Neuronal stem cell (in vitro differentiated cells): ENCODE measurements at regions not wholly inside any gene's neighbourhood (a gene's known extent, or its start where the extent isn't known, plus 50 kb on each side); places are given as distances from the start of the nearest gene placed in this dataset.

ENCODE experiments used
- DNase-seq: peaks from one replicate; pipeline ENCODE4 v3.0.0-alpha.2; 2013; ENCODE audit warnings: low spot score
- H2AFZ ChIP-seq: one replicate; pipeline ENCODE4 v1.6.1; 2013; ENCODE audit warnings: mild to moderate bottlenecking, low read length, inconsistent platforms
- H2AK5ac ChIP-seq: 2 replicates; pipeline ENCODE4 v1.6.1; 2013; ENCODE audit warnings: low read depth, mild to moderate bottlenecking, inconsistent platforms, low read length, moderate library complexity, mixed read lengths
- H2BK120ac ChIP-seq: 2 replicates; pipeline ENCODE4 v1.6.1; 2013; ENCODE audit warnings: low read depth, mild to moderate bottlenecking, inconsistent platforms, low read length, moderate library complexity, mixed read lengths
- H2BK12ac ChIP-seq: one replicate; pipeline ENCODE4 v1.6.1; 2013; ENCODE audit warnings: low read length, inconsistent platforms
- H2BK15ac ChIP-seq: 2 replicates; pipeline ENCODE4 v1.6.1; 2013; ENCODE audit warnings: mild to moderate bottlenecking, low read length, inconsistent platforms, mixed read lengths
- H2BK5ac ChIP-seq: one replicate; pipeline ENCODE4 v1.6.1; 2013; ENCODE audit warnings: inconsistent platforms, mild to moderate bottlenecking, low read length, moderate library complexity
- H3K14ac ChIP-seq: one replicate; pipeline ENCODE4 v1.6.1; 2013; ENCODE audit warnings: low read length, inconsistent platforms
- H3K18ac ChIP-seq: 2 replicates; pipeline ENCODE4 v1.6.1; 2013; ENCODE audit warnings: low read length, inconsistent platforms
- H3K23ac ChIP-seq: 2 replicates; pipeline ENCODE4 v1.6.1; 2013; ENCODE audit warnings: low read depth, mild to moderate bottlenecking, mixed read lengths, low read length, inconsistent platforms; ENCODE audit not compliant: poor library complexity
- H3K27ac ChIP-seq: replicated peaks from 3 replicates; pipeline ENCODE4 v1.5.1; 2013; ENCODE audit warnings: low read length, inconsistent platforms
- H3K27me3 ChIP-seq, 3 experiments: 2 replicates each; pipeline ENCODE4 v1.6.1; 2013; ENCODE audit warnings: low read length in 3 of 3, mild to moderate bottlenecking in 2 of 3, inconsistent platforms in 1 of 3, low read depth in 1 of 3, mixed read lengths in 1 of 3, moderate library complexity in 1 of 3; ENCODE audit not compliant: control insufficient read depth in 3 of 3, insufficient read depth in 3 of 3
- H3K36me3 ChIP-seq, 2 donors: replicated peaks in 1 of 2; 2 replicates each; pipeline ENCODE4 v1.6.1; 2013; ENCODE audit warnings: low read length in 2 of 2; ENCODE audit not compliant: control insufficient read depth in 2 of 2, insufficient read depth in 2 of 2
- H3K4ac ChIP-seq: 2 replicates; pipeline ENCODE4 v1.6.1; 2013; ENCODE audit warnings: inconsistent platforms, mild to moderate bottlenecking, low read length, moderate library complexity
- H3K4me1 ChIP-seq, 2 donors: 1 replicate in 1 of 2; 2 replicates in 1 of 2; pipeline ENCODE4 v1.6.1; 2013; ENCODE audit warnings: low read length in 2 of 2, low read depth in 1 of 2; ENCODE audit not compliant: control insufficient read depth in 2 of 2, insufficient read depth in 1 of 2
- H3K4me2 ChIP-seq: one replicate; pipeline ENCODE4 v1.6.1; 2013; ENCODE audit warnings: mild to moderate bottlenecking, low read length, inconsistent platforms; ENCODE audit not compliant: insufficient read depth, poor library complexity, severe bottlenecking
- H3K4me3 ChIP-seq, 2 donors: 2 replicates each; pipeline ENCODE4 v1.5.1; 2013; ENCODE audit warnings: low read length in 2 of 2, mild to moderate bottlenecking in 2 of 2, inconsistent platforms in 1 of 2, moderate library complexity in 1 of 2
- H3K79me1 ChIP-seq: one replicate; pipeline ENCODE4 v1.6.1; 2013; ENCODE audit warnings: low read depth, mild to moderate bottlenecking, inconsistent platforms, low read length, moderate library complexity
- H3K9ac ChIP-seq: one replicate; pipeline ENCODE4 v1.6.1; 2013; ENCODE audit warnings: mild to moderate bottlenecking, low read depth, low read length, inconsistent platforms; ENCODE audit not compliant: poor library complexity
- H3K9me3 ChIP-seq, 2 donors: replicated peaks in 1 of 2; 2 replicates each; pipeline versions ENCODE3 to v1.6.1; 2013; ENCODE audit warnings: low read length in 2 of 2, mild to moderate bottlenecking in 2 of 2, inconsistent platforms in 1 of 2, low read depth in 1 of 2, mixed read lengths in 1 of 2, moderate library complexity in 1 of 2; ENCODE audit not compliant: control insufficient read depth in 2 of 2, insufficient read depth in 1 of 2
- H4K8ac ChIP-seq: one replicate; pipeline ENCODE4 v1.6.1; 2013; ENCODE audit warnings: low read depth, mild to moderate bottlenecking, inconsistent platforms, low read length, moderate library complexity
- H4K91ac ChIP-seq: one replicate; pipeline ENCODE4 v1.6.1; 2013; ENCODE audit warnings: low read length, low read depth, mild to moderate bottlenecking, inconsistent platforms; ENCODE audit not compliant: poor library complexity
- WGBS, 2 donors: extraction: QIAGEN DNeasy Blood & Tissue Kit; methylation state at CpG; one replicate each; pipeline ENCODE4 v1.1.7; 2013; ENCODE audit warnings: missing lambda C conversion rate in 2 of 2, mixed read lengths in 1 of 2; ENCODE audit not compliant: insufficient read length in 2 of 2, insufficient replicate concordance in 1 of 2; ENCODE audit errors: extremely low coverage in 2 of 2; 5-methylcytosine and 5-hydroxymethylcytosine counted together

DNA sequence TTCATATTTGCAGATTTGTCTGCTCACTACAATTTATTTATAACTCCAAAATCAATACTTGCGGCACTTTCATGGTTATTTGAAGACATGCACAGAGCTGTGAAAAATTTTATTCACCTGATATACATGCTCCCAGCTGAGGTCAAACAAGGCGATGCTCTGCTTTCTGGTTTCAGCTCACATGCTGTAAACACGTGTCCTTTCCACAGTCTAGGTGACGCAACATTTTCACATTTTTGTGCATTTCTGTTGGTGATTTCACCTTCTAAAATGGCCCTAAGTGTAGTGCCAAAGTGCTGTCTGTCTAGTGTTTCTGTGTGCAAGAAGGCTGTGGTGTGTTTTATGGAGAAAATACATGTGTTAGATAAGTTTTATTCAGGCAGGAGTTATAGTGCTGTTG, 650.5 kb downstream of the RNF144B start:
- Histone ChIP-seq H3K23ac (no peak overlapping the region), H3K4ac (no peak overlapping the region), H2AK5ac (no peak overlapping the region), H3K4me2 (no peak overlapping the region), H2BK15ac (no peak overlapping the region), H3K27me3 (no peaks in the 10 kb centered on the region), H2AFZ (no peak overlapping the region), H3K14ac (no peak overlapping the region), H3K9ac (no peak overlapping the region), H3K79me1 (no peaks in the 10 kb centered on the region), H4K91ac (no peak overlapping the region), H3K9me3 (peaks cover 0 to 5% of the 10 kb centered on the region in 2 donors), H3K4me1 (peaks cover 9 to 31% of the 10 kb centered on the region in 2 donors), H3K36me3 (no peaks in the 10 kb centered on the region), H3K4me3 (no peak overlapping the region), H3K18ac (no peak overlapping the region), H2BK5ac (no peak overlapping the region), H2BK120ac (no peak overlapping the region), H2BK12ac (no peak overlapping the region), H3K27ac (no peak overlapping the region), H4K8ac (no peak overlapping the region)
- WGBS, 2 donors = no CpG with 5 or more reads among the region's 4 CpGs
- DNase-seq = no peak

- H4K91ac ChIP-seq = no peak overlapping the region
- H3K9ac ChIP-seq = no peak overlapping the region
- H3K14ac ChIP-seq = no peak overlapping the region
- no peak overlapping the region for H3K23ac ChIP-seq
- H4K8ac ChIP-seq = no peak overlapping the region
- H3K4ac ChIP-seq = no peak overlapping the region
- no peaks in the 10 kb centered on the region for H3K79me1 ChIP-seq
- no peak overlapping the region for H2AFZ ChIP-seq
- H3K27me3 ChIP-seq = no peaks in the 10 kb centered on the region
- no peak overlapping the region for H2BK120ac ChIP-seq
- DNase-seq = no peak
- no peak overlapping the region for H2AK5ac ChIP-seq
- no peak overlapping the region for H3K27ac ChIP-seq
- peaks cover 0 to 5% of the 10 kb centered on the region in 2 donors for H3K9me3 ChIP-seq
- H2BK15ac ChIP-seq = no peak overlapping the region
- H3K4me2 ChIP-seq = no peak overlapping the region
- H3K18ac ChIP-seq = no peak overlapping the region
- no peaks in the 10 kb centered on the region for H3K36me3 ChIP-seq
- H3K4me1 ChIP-seq = peaks cover 5 to 20% of the 10 kb centered on the region in 2 donors
- no peak overlapping the region for H3K4me3 ChIP-seq
- no peak overlapping the region for H2BK5ac ChIP-seq
- H2BK12ac ChIP-seq = no peak overlapping the region
Measured at GRCh38 chr6:19039287-19039686, 652.1 kb downstream of the RNF144B start.

DNA sequence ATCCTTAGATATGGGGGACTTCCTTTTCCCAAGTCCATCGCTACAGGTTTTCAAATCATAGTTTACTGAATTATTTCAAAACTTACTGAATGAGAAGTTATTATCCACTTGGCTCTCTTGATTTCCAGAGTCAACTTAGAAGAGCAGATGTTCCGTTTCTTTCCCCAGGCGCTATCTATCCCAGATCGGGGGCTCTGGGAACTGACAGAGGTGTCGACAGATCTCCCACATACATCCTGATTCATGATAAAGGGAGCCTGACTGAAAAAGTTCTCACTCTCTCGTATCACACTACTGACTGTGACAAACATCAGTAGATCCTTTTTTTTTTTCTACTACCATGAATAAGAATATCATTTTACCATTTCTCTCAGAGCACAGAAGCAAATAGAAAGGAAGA, 654.8 kb downstream of the RNF144B start:
- H3K9me3 ChIP-seq = peaks cover 0 to 5% of the 10 kb centered on the region in 2 donors
- H2AK5ac ChIP-seq = no peak overlapping the region
- no CpG with 5 or more reads among the region's 6 CpGs for WGBS, 2 donors
- no peak overlapping the region for H3K4me3 ChIP-seq
- no peak overlapping the region for H2BK120ac ChIP-seq
- H3K18ac ChIP-seq = no peak overlapping the region
- no peak overlapping the region for H3K4ac ChIP-seq
- H3K4me1 ChIP-seq = no peaks in the 10 kb centered on the region
- no peaks in the 10 kb centered on the region for H3K79me1 ChIP-seq
- H3K36me3 ChIP-seq = no peaks in the 10 kb centered on the region
- no peak overlapping the region for H2BK15ac ChIP-seq
- H2BK5ac ChIP-seq = no peak overlapping the region
- no peak overlapping the region for H2AFZ ChIP-seq
- no peak overlapping the region for H2BK12ac ChIP-seq
- no peak overlapping the region for H3K14ac ChIP-seq
- no peak for DNase-seq
- H4K91ac ChIP-seq = no peak overlapping the region
- H3K27me3 ChIP-seq = no peaks in the 10 kb centered on the region
- H3K27ac ChIP-seq = no peak overlapping the region
- H3K4me2 ChIP-seq = no peak overlapping the region
- no peak overlapping the region for H4K8ac ChIP-seq
- H3K23ac ChIP-seq = no peak overlapping the region
- no peak overlapping the region for H3K9ac ChIP-seq

- Histone ChIP-seq H3K9me3 (peaks cover 0 to 5% of the 10 kb centered on the region in 2 donors), H3K36me3 (no peaks in the 10 kb centered on the region)
Measured at GRCh38 chr6:19042420-19042819, 655.3 kb downstream of the RNF144B start.

More at GRCh38 chr6:19042420-19042819, 655.3 kb downstream of the RNF144B start:
- no peak overlapping the region for H3K27ac ChIP-seq
- H2BK120ac ChIP-seq = no peak overlapping the region
- no peak overlapping the region for H2BK15ac ChIP-seq
- H3K18ac ChIP-seq = no peak overlapping the region
- H3K4ac ChIP-seq = no peak overlapping the region
- H3K4me2 ChIP-seq = no peak overlapping the region
- H2AFZ ChIP-seq = no peak overlapping the region
- no peak overlapping the region for H4K8ac ChIP-seq
- no peak overlapping the region for H4K91ac ChIP-seq
- no peak overlapping the region for H3K23ac ChIP-seq
- H3K27me3 ChIP-seq = no peaks in the 10 kb centered on the region
- no peaks in the 10 kb centered on the region for H3K79me1 ChIP-seq
- H3K4me1 ChIP-seq = no peaks in the 10 kb centered on the region
- no peak overlapping the region for H3K14ac ChIP-seq
- no peak for DNase-seq
- H2AK5ac ChIP-seq = no peak overlapping the region
- H3K4me3 ChIP-seq = no peak overlapping the region
- H2BK12ac ChIP-seq = no peak overlapping the region
- no peak overlapping the region for H2BK5ac ChIP-seq
- H3K9ac ChIP-seq = no peak overlapping the region
- no CpG with 5 or more reads among the region's 5 CpGs for WGBS, 2 donors
